Inflammatory macrophage treated with lipopolysaccharide for 4 hours (primary cell): ENCODE measurements at regions not wholly inside any gene's neighbourhood (a gene's known extent, or its start where the extent isn't known, plus 50 kb on each side); places are given as distances from the start of the nearest gene placed in this dataset.

ENCODE experiments used
- DNase-seq: peaks from one replicate; pipeline ENCODE4 v3.0.0-alpha.2; 2020

- DNase-seq, result no peak
Measured at GRCh38 chr1:217311269-217311668, 319.6 kb downstream of the GPATCH2 start.

GRCh38 chr1:217281332-217281731 lies 349.6 kb downstream of the GPATCH2 start:
- no peak for DNase-seq

- DNase-seq, result no peak
Measured at GRCh38 chr1:217275655-217276398, 355.1 kb downstream of the GPATCH2 start.

GRCh38 chr1:217274927-217275654 lies 355.8 kb downstream of the GPATCH2 start:
- DNase-seq, result no peak

GRCh38 chr1:217274416-217274815 lies 356.5 kb downstream of the GPATCH2 start:
- no peak for DNase-seq

GRCh38 chr1:217273866-217274265 lies 357.0 kb downstream of the GPATCH2 start:
- DNase-seq, result no peak

- no peak for DNase-seq
Measured at GRCh38 chr1:217272385-217272784, 358.5 kb downstream of the GPATCH2 start.

GRCh38 chr1:217270101-217270500 lies 360.8 kb downstream of the GPATCH2 start:
- DNase-seq, result no peak

- DNase-seq, result no peak
Measured at GRCh38 chr1:217268058-217268457, 362.8 kb downstream of the GPATCH2 start.

- no peak for DNase-seq
Measured at GRCh38 chr1:217261636-217262035, 369.3 kb downstream of the GPATCH2 start.

GRCh38 chr1:217260676-217261075 lies 370.2 kb downstream of the GPATCH2 start:
- no peak for DNase-seq

- DNase-seq, result no peak
Measured at GRCh38 chr1:217253985-217254384, 376.9 kb downstream of the GPATCH2 start.

- no peak for DNase-seq
Measured at GRCh38 chr1:217253351-217253750, 377.5 kb downstream of the GPATCH2 start.

- no peak for DNase-seq
Measured at GRCh38 chr1:217251121-217251520, 379.8 kb downstream of the GPATCH2 start.

- no peak for DNase-seq
Measured at GRCh38 chr1:217249857-217250256, 381.0 kb downstream of the GPATCH2 start.

- no peak for DNase-seq
Measured at GRCh38 chr1:217244971-217245370, 385.9 kb downstream of the GPATCH2 start.

GRCh38 chr1:217240656-217241055 lies 390.2 kb downstream of the GPATCH2 start:
- no peak for DNase-seq

- DNase-seq, result no peak
Measured at GRCh38 chr1:217238945-217239344, 391.9 kb downstream of the GPATCH2 start.

- DNase-seq, result no peak
Measured at GRCh38 chr1:217230412-217230811, 400.5 kb downstream of the GPATCH2 start.

GRCh38 chr1:217228689-217229088 lies 402.2 kb downstream of the GPATCH2 start:
- DNase-seq, result no peak

GRCh38 chr1:217224201-217224600 lies 406.7 kb downstream of the GPATCH2 start:
- no peak for DNase-seq

- no peak for DNase-seq
Measured at GRCh38 chr1:217214551-217214950, 416.3 kb downstream of the GPATCH2 start.

- no peak for DNase-seq
Measured at GRCh38 chr1:217211486-217211885, 419.4 kb downstream of the GPATCH2 start.

GRCh38 chr1:217205578-217205977 lies 425.3 kb downstream of the GPATCH2 start:
- DNase-seq, result no peak

- DNase-seq, result no peak
Measured at GRCh38 chr1:217196616-217197015, 434.3 kb downstream of the GPATCH2 start.
